ENCODE measurements at regions not wholly inside any gene's neighbourhood (a gene's known extent, or its start where the extent isn't known, plus 50 kb on each side); places are given as distances from the start of the nearest gene placed in this dataset.

DNA sequence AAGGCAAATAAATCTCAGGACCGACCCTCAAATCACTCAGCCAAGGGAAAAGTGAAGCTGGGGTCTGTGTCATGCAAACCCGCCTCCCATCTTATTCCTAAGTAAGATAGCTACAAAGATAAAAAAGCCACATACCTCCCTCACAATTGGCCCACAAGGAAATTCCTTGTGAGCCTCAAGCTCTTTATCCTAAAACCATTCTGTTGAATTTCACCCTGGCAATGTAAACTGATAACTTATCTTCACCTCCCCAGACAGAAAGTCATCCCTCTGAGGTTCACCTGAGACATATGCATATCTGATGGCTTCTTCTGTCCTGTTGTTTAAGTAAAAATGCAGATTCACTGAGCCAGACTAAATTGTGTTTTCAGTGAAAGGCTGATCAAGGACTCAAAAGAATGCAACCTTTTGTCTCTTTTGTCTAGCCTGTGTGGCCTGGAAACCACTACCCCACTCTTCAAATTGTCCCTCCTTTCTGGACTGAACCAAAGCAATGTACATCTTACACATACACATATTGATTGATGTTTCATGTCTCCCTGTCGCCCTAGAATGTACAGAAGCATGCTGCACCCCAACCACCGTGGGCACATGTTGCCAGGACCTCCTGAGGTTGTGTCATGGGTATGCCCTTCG lies 91.3 kb downstream of the MFAP3L start:
- H3K9me1 ChIP-seq (ENCODE audit: control insufficient read depth, extremely low read depth, insufficient read depth, low read length): no peaks in the 10 kb centered on the region
- dilution Hi-C loops (cut with MboI; ENCODE audit: extremely low pct_ligation_motif_present, low sequenced_read_pairs): no loop called here
- no peak overlapping the region for H3K27ac ChIP-seq (ENCODE audit: control insufficient read depth, insufficient read depth, low read length)
- no peak for TF ChIP-seq EZH2 (IDR thresholded peaks at IDR 0.05; ENCODE audit: low read length)
- TF ChIP-seq, protein P1, sequence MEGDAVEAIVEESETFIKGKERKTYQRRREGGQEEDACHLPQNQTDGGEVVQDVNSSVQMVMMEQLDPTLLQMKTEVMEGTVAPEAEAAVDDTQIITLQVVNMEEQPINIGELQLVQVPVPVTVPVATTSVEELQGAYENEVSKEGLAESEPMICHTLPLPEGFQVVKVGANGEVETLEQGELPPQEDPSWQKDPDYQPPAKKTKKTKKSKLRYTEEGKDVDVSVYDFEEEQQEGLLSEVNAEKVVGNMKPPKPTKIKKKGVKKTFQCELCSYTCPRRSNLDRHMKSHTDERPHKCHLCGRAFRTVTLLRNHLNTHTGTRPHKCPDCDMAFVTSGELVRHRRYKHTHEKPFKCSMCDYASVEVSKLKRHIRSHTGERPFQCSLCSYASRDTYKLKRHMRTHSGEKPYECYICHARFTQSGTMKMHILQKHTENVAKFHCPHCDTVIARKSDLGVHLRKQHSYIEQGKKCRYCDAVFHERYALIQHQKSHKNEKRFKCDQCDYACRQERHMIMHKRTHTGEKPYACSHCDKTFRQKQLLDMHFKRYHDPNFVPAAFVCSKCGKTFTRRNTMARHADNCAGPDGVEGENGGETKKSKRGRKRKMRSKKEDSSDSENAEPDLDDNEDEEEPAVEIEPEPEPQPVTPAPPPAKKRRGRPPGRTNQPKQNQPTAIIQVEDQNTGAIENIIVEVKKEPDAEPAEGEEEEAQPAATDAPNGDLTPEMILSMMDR (optimal IDR thresholded peaks at IDR 0.05 in 1 of 3, IDR thresholded peaks at IDR 0.05 in 1 of 3, conservative IDR thresholded peaks at IDR 0.05 in 1 of 3; ENCODE audit: extremely low read depth in 1 of 3, insufficient read depth in 2 of 3, low read length in 3 of 3): no peak
- H3K4me3 ChIP-seq (ENCODE audit: control insufficient read depth in 2 of 3, extremely low read depth in 1 of 3, insufficient read depth in 2 of 3, low read depth in 1 of 3, low read length in 3 of 3): no peak overlapping the region
- DNase-seq (ENCODE audit: low read depth, low spot score) (no peak), FAIRE-seq (no peak)
- no peaks in the 10 kb centered on the region for H3K4me1 ChIP-seq (ENCODE audit: control insufficient read depth, extremely low read depth, insufficient read depth, low read length)
- H3K27me3 ChIP-seq (ENCODE audit: control insufficient read depth, extremely low read depth, insufficient read depth, low read length): no peaks in the 10 kb centered on the region
- no peaks in the 10 kb centered on the region for H3K36me3 ChIP-seq (ENCODE audit: control insufficient read depth in 2 of 2, extremely low read depth in 1 of 2, insufficient read depth in 2 of 2, low read length in 2 of 2)
- H4K20me1 ChIP-seq (ENCODE audit: control insufficient read depth, extremely low read depth, insufficient read depth, low read length): no peaks in the 10 kb centered on the region
- no peaks in the 10 kb centered on the region for H3K79me2 ChIP-seq (ENCODE audit: control insufficient read depth, insufficient read depth, low read length)
- H3K9me3 ChIP-seq (ENCODE audit: control insufficient read depth, low read depth, low read length): no peaks in the 10 kb centered on the region
- no peak overlapping the region for H3K9ac ChIP-seq (ENCODE audit: control insufficient read depth, extremely low read depth, insufficient read depth, low read length)
- H2AFZ ChIP-seq (ENCODE audit: control insufficient read depth, low read length): no peak overlapping the region
- H3K4me2 ChIP-seq (ENCODE audit: control insufficient read depth, extremely low read depth, insufficient read depth, low read depth, low read length): no peak overlapping the region

DNA sequence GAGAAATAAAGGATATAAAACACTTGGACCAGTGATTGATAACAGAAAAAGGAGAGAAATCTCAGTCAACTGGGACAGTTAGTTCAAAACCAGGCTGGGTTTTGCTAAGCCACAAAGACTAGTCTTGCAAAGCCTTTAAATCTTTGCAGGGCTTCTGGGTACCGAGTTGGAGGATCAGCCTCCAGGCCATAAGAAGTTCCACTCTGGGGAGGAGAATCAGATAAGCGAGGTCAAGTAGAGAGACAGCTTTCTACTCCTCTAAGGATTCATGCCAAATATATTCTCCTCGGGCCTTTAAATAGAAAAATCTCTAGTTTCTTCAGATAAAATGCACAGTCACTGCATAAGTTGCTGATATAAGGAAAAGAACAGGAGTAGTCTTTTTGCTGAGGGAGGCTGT lies 92.7 kb downstream of the MFAP3L start:
- Histone ChIP-seq H3K27ac (ENCODE audit: control insufficient read depth, insufficient read depth, low read length) (no peak overlapping the region), H3K36me3 (ENCODE audit: control insufficient read depth in 2 of 2, extremely low read depth in 1 of 2, insufficient read depth in 2 of 2, low read length in 2 of 2) (no peaks in the 10 kb centered on the region), H3K9me3 (ENCODE audit: control insufficient read depth, low read depth, low read length) (no peaks in the 10 kb centered on the region), H4K20me1 (ENCODE audit: control insufficient read depth, extremely low read depth, insufficient read depth, low read length) (no peaks in the 10 kb centered on the region), H3K4me3 (ENCODE audit: control insufficient read depth in 2 of 3, extremely low read depth in 1 of 3, insufficient read depth in 2 of 3, low read depth in 1 of 3, low read length in 3 of 3) (no peak overlapping the region), H3K9me1 (ENCODE audit: control insufficient read depth, extremely low read depth, insufficient read depth, low read length) (no peaks in the 10 kb centered on the region), H3K4me2 (ENCODE audit: control insufficient read depth, extremely low read depth, insufficient read depth, low read depth, low read length) (no peak overlapping the region), H3K27me3 (ENCODE audit: control insufficient read depth, extremely low read depth, insufficient read depth, low read length) (no peaks in the 10 kb centered on the region), H3K79me2 (ENCODE audit: control insufficient read depth, insufficient read depth, low read length) (no peaks in the 10 kb centered on the region), H3K9ac (ENCODE audit: control insufficient read depth, extremely low read depth, insufficient read depth, low read length) (no peak overlapping the region), H3K4me1 (ENCODE audit: control insufficient read depth, extremely low read depth, insufficient read depth, low read length) (no peaks in the 10 kb centered on the region), H2AFZ (ENCODE audit: control insufficient read depth, low read length) (no peak overlapping the region)
- DNase-seq (ENCODE audit: low read depth, low spot score) (no peak), FAIRE-seq (no peak)
- dilution Hi-C loops (cut with MboI; ENCODE audit: extremely low pct_ligation_motif_present, low sequenced_read_pairs): no loop called here
- TF ChIP-seq EZH2 (IDR thresholded peaks at IDR 0.05; ENCODE audit: low read length): no peak
- TF ChIP-seq, protein P1 (optimal IDR thresholded peaks at IDR 0.05 in 1 of 3, IDR thresholded peaks at IDR 0.05 in 1 of 3, conservative IDR thresholded peaks at IDR 0.05 in 1 of 3; ENCODE audit: extremely low read depth in 1 of 3, insufficient read depth in 2 of 3, low read length in 3 of 3): no peak

All from keratinocyte (primary cell).